GM12878 (cell line): ENCODE measurements at regions not wholly inside any gene's neighbourhood (a gene's known extent, or its start where the extent isn't known, plus 50 kb on each side); places are given as distances from the start of the nearest gene placed in this dataset.

Experiments
- ASH2L ChIP-seq: fragments of 300-600, 200-600 bp; sonication (generic); IDR thresholded peaks from 2 replicates; pipeline ENCODE4 v1.6.1; 2017; ENCODE audit warnings: low read depth, mild to moderate bottlenecking, borderline replicate concordance
- BCLAF1 ChIP-seq: fragments of 450-650 bp; IDR thresholded peaks from 2 replicates; pipeline ENCODE4 v1.6.1; 2017; ENCODE audit warnings: antibody characterized with exemption, mild to moderate bottlenecking, moderate library complexity
- BMI1 ChIP-seq: fragments of 450-650 bp; IDR thresholded peaks from 2 replicates; pipeline ENCODE4 v1.6.1; 2016; ENCODE audit warnings: mild to moderate bottlenecking, moderate library complexity, borderline replicate concordance
- CBX5 ChIP-seq: sonication (generic); IDR thresholded peaks from 2 replicates; pipeline ENCODE4 v1.6.1; 2016; ENCODE audit warnings: low read depth, moderate library complexity, mild to moderate bottlenecking, inconsistent platforms
- CEBPB ChIP-seq, 2 experiments: fragments of 150-350 bp in 1 of 2; IDR thresholded peaks; 2 replicates each; pipeline ENCODE4 v1.6.1; 2012 to 2014; ENCODE audit warnings: low read depth in 2 of 2, low read length in 2 of 2, borderline replicate concordance in 1 of 2, inconsistent platforms in 1 of 2
- EED ChIP-seq: sonication (generic); IDR thresholded peaks from 2 replicates; pipeline ENCODE4 v1.6.1; 2016; ENCODE audit warnings: antibody characterized with exemption, low read depth
- FOXM1 ChIP-seq: IDR thresholded peaks from 2 replicates; pipeline ENCODE4 v1.6.1; 2012; ENCODE audit warnings: low read depth, mild to moderate bottlenecking, inconsistent platforms, low read length, moderate library complexity
- GATAD2B ChIP-seq: fragments of 450-650 bp; conservative IDR thresholded peaks from 2 replicates; pipeline ENCODE4 v1.6.1; 2017; ENCODE audit warnings: low read depth, mild to moderate bottlenecking, moderate library complexity
- LARP7 ChIP-seq: fragments of 450-650 bp; IDR thresholded peaks from 2 replicates; pipeline ENCODE4 v1.6.1; 2017; ENCODE audit warnings: mild to moderate bottlenecking
- MTA2 ChIP-seq: fragments of 450-650 bp; IDR thresholded peaks from 2 replicates; pipeline ENCODE4 v1.6.1; 2016; ENCODE audit warnings: low read depth, mild to moderate bottlenecking, moderate library complexity
- NFYA ChIP-seq: IDR thresholded peaks from 2 replicates; pipeline ENCODE4 v1.6.1; 2011; ENCODE audit warnings: low read depth, mild to moderate bottlenecking, low read length, improper control_type of control experiment, borderline replicate concordance
- PAX5 ChIP-seq: IDR thresholded peaks from 2 replicates; pipeline ENCODE4 v1.6.1; 2011; ENCODE audit warnings: low read depth, low read length, borderline replicate concordance
- PML ChIP-seq: IDR thresholded peaks from 2 replicates; pipeline ENCODE4 v1.6.1; 2012; ENCODE audit warnings: low read length, inconsistent platforms
- RFX5 ChIP-seq: IDR thresholded peaks from 2 replicates; pipeline ENCODE4 v1.6.1; 2011; ENCODE audit warnings: low read depth, low read length, improper control_type of control experiment
- RUNX3 ChIP-seq: IDR thresholded peaks from 2 replicates; pipeline ENCODE4 v1.6.1; 2012; ENCODE audit warnings: low read length, inconsistent platforms
- SIN3A ChIP-seq: IDR thresholded peaks from 2 replicates; pipeline ENCODE4 v1.6.1; 2012; ENCODE audit warnings: low read depth, low read length, improper control_type of control experiment
- SMAD1 ChIP-seq: fragments of 450-650 bp; IDR thresholded peaks from 2 replicates; pipeline ENCODE4 v1.6.1; 2018; ENCODE audit warnings: mild to moderate bottlenecking, low read depth; ENCODE audit not compliant: partially characterized antibody
- STAT1 ChIP-seq: fragments of 450-650 bp; conservative IDR thresholded peaks from 2 replicates; pipeline ENCODE4 v1.6.1; 2014; ENCODE audit warnings: antibody characterized with exemption, mild to moderate bottlenecking
- SUPT20H ChIP-seq: IDR thresholded peaks from 2 replicates; pipeline ENCODE4 v1.6.1; 2011; ENCODE audit warnings: low read depth, mild to moderate bottlenecking, low read length, moderate library complexity, borderline replicate concordance; ENCODE audit not compliant: control insufficient read depth
- ZNF24 ChIP-seq: fragments of 450-650 bp; IDR thresholded peaks from 2 replicates; pipeline ENCODE4 v1.6.1; 2017; ENCODE audit warnings: antibody characterized with exemption, mild to moderate bottlenecking
- ZNF384 ChIP-seq: IDR thresholded peaks from 2 replicates; pipeline ENCODE4 v1.6.1; 2012; ENCODE audit warnings: low read depth, mild to moderate bottlenecking, low read length, improper control_type of control experiment, borderline replicate concordance
- ZZZ3 ChIP-seq: IDR thresholded peaks from 2 replicates; pipeline ENCODE4 v1.6.1; 2011; ENCODE audit warnings: low read depth; ENCODE audit not compliant: control insufficient read depth, insufficient read length
- TF ChIP-seq, protein P1 (sequence below): fragments of 450-650 bp; formaldehyde crosslinking; IDR thresholded peaks from 2 replicates; pipeline ENCODE4 v1.4.0; 2022; ENCODE audit warnings: mild to moderate bottlenecking, moderate library complexity
- TF ChIP-seq, protein P2 (sequence below): fragments of 450-650 bp; IDR thresholded peaks from 2 replicates; pipeline ENCODE4 v1.6.1; 2016; ENCODE audit warnings: mild to moderate bottlenecking

DNA sequence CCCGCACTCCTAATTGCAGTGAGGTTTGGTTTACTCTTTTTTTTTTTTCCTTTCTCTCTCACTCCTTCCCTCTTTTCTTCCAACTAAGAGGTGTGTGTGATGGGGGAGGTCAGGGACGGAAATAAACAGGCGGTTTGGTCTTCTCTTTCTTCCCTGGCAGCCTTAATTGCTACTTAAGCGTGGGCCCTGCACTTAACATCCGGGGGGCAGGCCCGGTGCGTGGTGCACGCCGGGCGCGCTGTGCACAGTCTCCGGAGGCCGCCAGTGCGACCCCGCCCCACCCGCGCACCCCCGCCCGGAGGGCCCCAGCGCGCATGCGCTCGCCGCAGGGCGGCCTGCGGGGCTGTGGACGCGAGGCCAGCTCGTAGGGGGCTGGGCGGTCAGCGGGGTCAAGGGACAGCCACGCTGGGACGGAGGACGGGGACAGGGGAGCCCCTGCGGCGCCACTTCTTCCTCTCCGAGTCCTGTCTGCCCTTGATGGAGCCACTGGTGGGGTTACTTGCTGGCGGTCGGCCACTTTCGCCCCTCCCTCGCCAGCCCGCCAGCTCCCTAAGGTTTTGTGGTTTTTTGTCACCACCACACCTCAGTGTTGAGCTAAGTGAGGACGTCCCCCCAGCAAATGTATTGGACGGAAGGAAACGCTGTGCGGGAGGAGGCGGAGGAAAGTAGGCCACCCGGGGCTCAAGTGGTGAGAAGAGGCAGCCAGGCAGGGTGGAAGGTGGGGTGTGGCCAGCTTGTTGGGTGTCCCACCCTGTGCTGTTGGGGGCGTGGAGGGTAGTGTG, 120.9 kb downstream of the MRM1 start (continued):
- TF ChIP-seq, protein P1, sequence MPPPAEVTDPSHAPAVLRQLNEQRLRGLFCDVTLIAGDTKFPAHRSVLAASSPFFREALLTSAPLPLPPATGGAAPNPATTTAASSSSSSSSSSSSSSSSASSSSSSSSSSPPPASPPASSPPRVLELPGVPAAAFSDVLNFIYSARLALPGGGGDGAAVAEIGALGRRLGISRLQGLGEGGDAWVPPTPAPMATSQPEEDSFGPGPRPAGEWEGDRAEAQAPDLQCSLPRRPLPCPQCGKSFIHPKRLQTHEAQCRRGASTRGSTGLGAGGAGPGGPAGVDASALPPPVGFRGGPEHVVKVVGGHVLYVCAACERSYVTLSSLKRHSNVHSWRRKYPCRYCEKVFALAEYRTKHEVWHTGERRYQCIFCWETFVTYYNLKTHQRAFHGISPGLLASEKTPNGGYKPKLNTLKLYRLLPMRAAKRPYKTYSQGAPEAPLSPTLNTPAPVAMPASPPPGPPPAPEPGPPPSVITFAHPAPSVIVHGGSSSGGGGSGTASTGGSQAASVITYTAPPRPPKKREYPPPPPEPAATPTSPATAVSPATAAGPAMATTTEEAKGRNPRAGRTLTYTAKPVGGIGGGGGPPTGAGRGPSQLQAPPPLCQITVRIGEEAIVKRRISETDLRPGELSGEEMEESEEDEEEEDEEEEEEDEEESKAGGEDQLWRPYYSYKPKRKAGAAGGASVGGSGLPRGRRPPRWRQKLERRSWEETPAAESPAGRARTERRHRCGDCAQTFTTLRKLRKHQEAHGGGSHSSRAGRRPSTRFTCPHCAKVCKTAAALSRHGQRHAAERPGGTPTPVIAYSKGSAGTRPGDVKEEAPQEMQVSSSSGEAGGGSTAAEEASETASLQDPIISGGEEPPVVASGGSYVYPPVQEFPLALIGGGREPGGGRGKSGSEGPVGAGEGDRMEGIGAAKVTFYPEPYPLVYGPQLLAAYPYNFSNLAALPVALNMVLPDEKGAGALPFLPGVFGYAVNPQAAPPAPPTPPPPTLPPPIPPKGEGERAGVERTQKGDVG (CRISPR knock-in tag), result no peak
- TF ChIP-seq PML (no peak), ZZZ3 (no peak), RFX5 (no peak), GATAD2B (0 out of 2 replicates have a peak, but pooled peaks have one; percentile 25), SIN3A (no peak), SUPT20H (no peak), CBX5 (no peak), BMI1 (no peak), NFYA (no peak), BCLAF1 (no peak), ZNF384 (no peak), FOXM1 (no peak), CEBPB (IDR thresholded peaks at IDR 0.05; ENCODE audit: borderline replicate concordance in 1 of 2, low read depth in 2 of 2, low read length in 2 of 2) (no peak), RUNX3 (peak; percentile 42; the same call in 1 of the 2 replicates), SMAD1 (no peak), MTA2 (peak; percentile 36; the same call in 1 of the 2 replicates), ASH2L (no peak), LARP7 (peak; percentile 45; the same call in 1 of the 2 replicates), PAX5 (no peak), EED (no peak; the same call in 1 of the 2 replicates), ZNF24 (0 out of 2 replicates have a peak, but pooled peaks have one; percentile 28), STAT1 (no peak)
- TF ChIP-seq, protein P2, sequence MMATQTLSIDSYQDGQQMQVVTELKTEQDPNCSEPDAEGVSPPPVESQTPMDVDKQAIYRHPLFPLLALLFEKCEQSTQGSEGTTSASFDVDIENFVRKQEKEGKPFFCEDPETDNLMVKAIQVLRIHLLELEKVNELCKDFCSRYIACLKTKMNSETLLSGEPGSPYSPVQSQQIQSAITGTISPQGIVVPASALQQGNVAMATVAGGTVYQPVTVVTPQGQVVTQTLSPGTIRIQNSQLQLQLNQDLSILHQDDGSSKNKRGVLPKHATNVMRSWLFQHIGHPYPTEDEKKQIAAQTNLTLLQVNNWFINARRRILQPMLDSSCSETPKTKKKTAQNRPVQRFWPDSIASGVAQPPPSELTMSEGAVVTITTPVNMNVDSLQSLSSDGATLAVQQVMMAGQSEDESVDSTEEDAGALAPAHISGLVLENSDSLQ, result no peak
